HepG2 (cell line): ENCODE measurements at regions not wholly inside any gene's neighbourhood (a gene's known extent, or its start where the extent isn't known, plus 50 kb on each side); places are given as distances from the start of the nearest gene placed in this dataset.

Experiments
- ISX ChIP-seq: sonication (generic); formaldehyde crosslinking; conservative IDR thresholded peaks from 2 replicates; pipeline ENCODE4 v1.5.0; 2020; ENCODE audit warnings: missing genetic modification reagents
- NFE2L1 ChIP-seq: sonication (generic); formaldehyde crosslinking; IDR thresholded peaks from 2 replicates; pipeline ENCODE4 v1.4.0; 2020; ENCODE audit warnings: missing genetic modification reagents, mild to moderate bottlenecking, borderline replicate concordance
- NFE2L2 ChIP-seq: fragments of 150-350 bp; IDR thresholded peaks from 2 replicates; pipeline ENCODE4 v1.6.1; 2014; ENCODE audit warnings: low read length
- RAD21 ChIP-seq: fragments of 450-650 bp; formaldehyde crosslinking; IDR thresholded peaks from 2 replicates; pipeline ENCODE4 v1.5.0; 2020; ENCODE audit warnings: mild to moderate bottlenecking
- RBAK ChIP-seq: sonication (generic); formaldehyde crosslinking; IDR thresholded peaks from 2 replicates; pipeline ENCODE4 v1.5.1; 2020; ENCODE audit warnings: mild to moderate bottlenecking, missing genetic modification reagents
- ZBTB38 ChIP-seq: sonication (generic); formaldehyde crosslinking; IDR thresholded peaks from 2 replicates; pipeline ENCODE4 v1.5.1; 2020; ENCODE audit warnings: mild to moderate bottlenecking, missing genetic modification reagents
- ZNF143 ChIP-seq: sonication (generic); formaldehyde crosslinking; IDR thresholded peaks from 2 replicates; pipeline ENCODE4 v1.4.0; 2020; ENCODE audit warnings: missing genetic modification reagents
- ZNF343 ChIP-seq: sonication (generic); formaldehyde crosslinking; IDR thresholded peaks from 2 replicates; pipeline ENCODE4 v1.4.0; 2020; ENCODE audit warnings: mild to moderate bottlenecking, missing genetic modification reagents
- ZZZ3 ChIP-seq: sonication (generic); formaldehyde crosslinking; IDR thresholded peaks from 2 replicates; pipeline ENCODE4 v1.4.0; 2020; ENCODE audit warnings: missing genetic modification reagents, mild to moderate bottlenecking, borderline replicate concordance
- TF ChIP-seq, protein P1 (sequence below): IDR thresholded peaks from 2 replicates; pipeline ENCODE4 v1.6.1; 2016; ENCODE audit warnings: missing compliant biosample characterization, missing genetic modification reagents, borderline replicate concordance
- TF ChIP-seq, protein P2 (sequence below): sonication (generic); formaldehyde crosslinking; IDR thresholded peaks from 2 replicates; pipeline ENCODE4 v1.5.1; 2020; ENCODE audit warnings: mild to moderate bottlenecking, missing genetic modification reagents
- TF ChIP-seq, protein P3 (sequence below): sonication (generic); formaldehyde crosslinking; IDR thresholded peaks from 2 replicates; pipeline ENCODE4 v1.4.0; 2020; ENCODE audit warnings: missing genetic modification reagents, mild to moderate bottlenecking, borderline replicate concordance

DNA sequence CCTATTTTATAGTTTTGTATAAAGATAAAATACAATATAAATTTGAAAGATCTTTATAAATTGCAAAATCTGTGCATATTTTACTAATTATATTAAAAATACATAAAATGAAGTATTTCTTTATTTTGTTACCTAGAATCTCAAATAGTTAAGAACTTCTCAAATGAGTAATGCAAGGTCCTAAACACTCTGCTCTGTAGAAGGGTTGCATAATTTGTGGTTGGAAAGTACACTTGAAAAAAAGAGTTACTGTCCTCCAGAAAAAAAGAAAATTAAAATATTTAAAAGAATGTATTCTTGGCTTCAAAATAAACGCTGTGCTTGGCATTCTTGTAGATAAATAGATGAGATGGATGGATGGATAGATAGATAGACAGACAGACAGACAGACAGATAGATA is 428.8 kb upstream of the CDH6 start (continued):
- TF ChIP-seq NFE2L2, result no peak
- no peak for TF ChIP-seq RBAK (CRISPR knock-in tag)
- TF ChIP-seq, protein P1, sequence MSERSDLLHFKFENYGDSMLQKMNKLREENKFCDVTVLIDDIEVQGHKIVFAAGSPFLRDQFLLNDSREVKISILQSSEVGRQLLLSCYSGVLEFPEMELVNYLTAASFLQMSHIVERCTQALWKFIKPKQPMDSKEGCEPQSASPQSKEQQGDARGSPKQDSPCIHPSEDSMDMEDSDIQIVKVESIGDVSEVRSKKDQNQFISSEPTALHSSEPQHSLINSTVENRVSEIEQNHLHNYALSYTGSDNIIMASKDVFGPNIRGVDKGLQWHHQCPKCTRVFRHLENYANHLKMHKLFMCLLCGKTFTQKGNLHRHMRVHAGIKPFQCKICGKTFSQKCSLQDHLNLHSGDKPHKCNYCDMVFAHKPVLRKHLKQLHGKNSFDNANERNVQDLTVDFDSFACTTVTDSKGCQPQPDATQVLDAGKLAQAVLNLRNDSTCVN (CRISPR knock-in tag), result no peak
- TF ChIP-seq ZNF343, result no peak
- TF ChIP-seq ZNF143 (CRISPR knock-in tag), result no peak
- TF ChIP-seq NFE2L1, result no peak
- TF ChIP-seq ZZZ3 (CRISPR knock-in tag), result no peak
- TF ChIP-seq RAD21, result no peak
- no peak for TF ChIP-seq ZBTB38 (CRISPR knock-in tag)
- no peak for TF ChIP-seq ISX (CRISPR knock-in tag)
- TF ChIP-seq, protein P2, sequence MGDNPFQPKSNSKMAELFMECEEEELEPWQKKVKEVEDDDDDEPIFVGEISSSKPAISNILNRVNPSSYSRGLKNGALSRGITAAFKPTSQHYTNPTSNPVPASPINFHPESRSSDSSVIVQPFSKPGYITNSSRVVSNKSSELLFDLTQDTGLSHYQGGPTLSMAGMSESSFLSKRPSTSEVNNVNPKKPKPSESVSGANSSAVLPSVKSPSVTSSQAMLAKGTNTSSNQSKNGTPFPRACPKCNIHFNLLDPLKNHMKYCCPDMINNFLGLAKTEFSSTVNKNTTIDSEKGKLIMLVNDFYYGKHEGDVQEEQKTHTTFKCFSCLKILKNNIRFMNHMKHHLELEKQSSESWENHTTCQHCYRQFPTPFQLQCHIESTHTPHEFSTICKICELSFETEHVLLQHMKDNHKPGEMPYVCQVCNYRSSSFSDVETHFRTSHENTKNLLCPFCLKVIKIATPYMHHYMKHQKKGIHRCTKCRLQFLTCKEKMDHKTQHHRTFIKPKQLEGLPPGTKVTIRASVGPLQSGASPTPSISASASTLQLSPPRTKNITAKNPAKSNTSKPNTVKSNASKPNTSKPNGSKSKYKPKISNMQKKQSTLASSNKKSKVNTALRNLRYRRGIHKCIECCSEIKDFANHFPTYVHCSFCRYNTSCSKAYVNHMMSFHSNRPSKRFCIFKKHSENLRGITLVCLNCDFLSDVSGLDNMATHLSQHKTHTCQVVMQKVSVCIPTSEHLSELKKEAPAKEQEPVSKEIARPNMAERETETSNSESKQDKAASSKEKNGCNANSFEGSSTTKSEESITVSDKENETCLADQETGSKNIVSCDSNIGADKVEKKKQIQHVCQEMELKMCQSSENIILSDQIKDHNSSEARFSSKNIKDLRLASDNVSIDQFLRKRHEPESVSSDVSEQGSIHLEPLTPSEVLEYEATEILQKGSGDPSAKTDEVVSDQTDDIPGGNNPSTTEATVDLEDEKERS (CRISPR knock-in tag), result no peak
- TF ChIP-seq, protein P3, sequence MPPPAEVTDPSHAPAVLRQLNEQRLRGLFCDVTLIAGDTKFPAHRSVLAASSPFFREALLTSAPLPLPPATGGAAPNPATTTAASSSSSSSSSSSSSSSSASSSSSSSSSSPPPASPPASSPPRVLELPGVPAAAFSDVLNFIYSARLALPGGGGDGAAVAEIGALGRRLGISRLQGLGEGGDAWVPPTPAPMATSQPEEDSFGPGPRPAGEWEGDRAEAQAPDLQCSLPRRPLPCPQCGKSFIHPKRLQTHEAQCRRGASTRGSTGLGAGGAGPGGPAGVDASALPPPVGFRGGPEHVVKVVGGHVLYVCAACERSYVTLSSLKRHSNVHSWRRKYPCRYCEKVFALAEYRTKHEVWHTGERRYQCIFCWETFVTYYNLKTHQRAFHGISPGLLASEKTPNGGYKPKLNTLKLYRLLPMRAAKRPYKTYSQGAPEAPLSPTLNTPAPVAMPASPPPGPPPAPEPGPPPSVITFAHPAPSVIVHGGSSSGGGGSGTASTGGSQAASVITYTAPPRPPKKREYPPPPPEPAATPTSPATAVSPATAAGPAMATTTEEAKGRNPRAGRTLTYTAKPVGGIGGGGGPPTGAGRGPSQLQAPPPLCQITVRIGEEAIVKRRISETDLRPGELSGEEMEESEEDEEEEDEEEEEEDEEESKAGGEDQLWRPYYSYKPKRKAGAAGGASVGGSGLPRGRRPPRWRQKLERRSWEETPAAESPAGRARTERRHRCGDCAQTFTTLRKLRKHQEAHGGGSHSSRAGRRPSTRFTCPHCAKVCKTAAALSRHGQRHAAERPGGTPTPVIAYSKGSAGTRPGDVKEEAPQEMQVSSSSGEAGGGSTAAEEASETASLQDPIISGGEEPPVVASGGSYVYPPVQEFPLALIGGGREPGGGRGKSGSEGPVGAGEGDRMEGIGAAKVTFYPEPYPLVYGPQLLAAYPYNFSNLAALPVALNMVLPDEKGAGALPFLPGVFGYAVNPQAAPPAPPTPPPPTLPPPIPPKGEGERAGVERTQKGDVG (CRISPR knock-in tag), result no peak
